ENCODE measurements at regions not wholly inside any gene's neighbourhood (a gene's known extent, or its start where the extent isn't known, plus 50 kb on each side); places are given as distances from the start of the nearest gene placed in this dataset.

GRCh38 chr3:152615681-152616080 is 219.2 kb upstream of the P2RY1 start:
- Histone ChIP-seq H3K36me3 (no peaks in the 10 kb centered on the region), H3K27me3 (no peaks in the 10 kb centered on the region), H3K9me3 (no peaks in the 10 kb centered on the region), H3K4me3 (no peak overlapping the region), H3K4me1 (no peaks in the 10 kb centered on the region), H3K27ac (no peak overlapping the region)
- intact Hi-C loops (cut with DNase I; ENCODE audit: low total_unique reads), result no loop called here
- in situ Hi-C loops (cut with MboI; ENCODE audit: low pct_ligation_motif_present in 1 of 4, low pct_unique_long_range_greater_than_20kb in 1 of 4, low sequenced_read_pairs in 3 of 4), result no loop called here
- no peak for DNase-seq
- WGBS, 2 donors (ENCODE audit: low coverage in 1 of 2), result 83 to 84% methylated on average over 10 of the region's 10 CpGs
- no peak for TF ChIP-seq POLR2AphosphoS5 (IDR thresholded peaks at IDR 0.05)
- TF ChIP-seq POLR2A (IDR thresholded peaks at IDR 0.05), result no peak
- TF ChIP-seq EP300 (IDR thresholded peaks at IDR 0.05; ENCODE audit: low read depth), result no peak
- no peak for TF ChIP-seq CTCF (IDR thresholded peaks at IDR 0.05)

GRCh38 chr3:152617609-152618008 is 217.3 kb upstream of the P2RY1 start:
- Histone ChIP-seq H3K4me3 (no peak overlapping the region), H3K9me3 (no peaks in the 10 kb centered on the region), H3K4me1 (no peaks in the 10 kb centered on the region), H3K27me3 (no peaks in the 10 kb centered on the region), H3K27ac (no peak overlapping the region), H3K36me3 (no peaks in the 10 kb centered on the region)
- in situ Hi-C loops (cut with MboI; ENCODE audit: low pct_ligation_motif_present in 1 of 4, low pct_unique_long_range_greater_than_20kb in 1 of 4, low sequenced_read_pairs in 3 of 4), result no loop called here
- TF ChIP-seq EP300 (IDR thresholded peaks at IDR 0.05; ENCODE audit: low read depth), result no peak
- TF ChIP-seq CTCF (IDR thresholded peaks at IDR 0.05), result no peak
- TF ChIP-seq POLR2A (IDR thresholded peaks at IDR 0.05), result no peak
- no peak for TF ChIP-seq POLR2AphosphoS5 (IDR thresholded peaks at IDR 0.05)
- no peak for DNase-seq
- intact Hi-C loops (cut with DNase I; ENCODE audit: low total_unique reads), result no loop called here

- TF ChIP-seq CTCF (IDR thresholded peaks at IDR 0.05) (no peak), POLR2A (IDR thresholded peaks at IDR 0.05) (no peak), POLR2AphosphoS5 (IDR thresholded peaks at IDR 0.05) (no peak), EP300 (IDR thresholded peaks at IDR 0.05; ENCODE audit: low read depth) (no peak)
- Histone ChIP-seq H3K27ac (no peak overlapping the region), H3K27me3 (no peaks in the 10 kb centered on the region), H3K4me1 (no peaks in the 10 kb centered on the region), H3K9me3 (no peaks in the 10 kb centered on the region), H3K4me3 (no peak overlapping the region), H3K36me3 (no peaks in the 10 kb centered on the region)
- in situ Hi-C loops (cut with MboI; ENCODE audit: low pct_ligation_motif_present in 1 of 4, low pct_unique_long_range_greater_than_20kb in 1 of 4, low sequenced_read_pairs in 3 of 4), result no loop called here
- 62 to 86% methylated on average over 1 of the region's 1 CpG for WGBS, 2 donors (ENCODE audit: low coverage in 1 of 2)
- intact Hi-C loops (cut with DNase I; ENCODE audit: low total_unique reads), result no loop called here
- no peak for DNase-seq
These were observed 216.4 kb upstream of the P2RY1 start for GRCh38 chr3:152618529-152618928.

GRCh38 chr3:152619691-152620090 is 215.2 kb upstream of the P2RY1 start:
- no peak for DNase-seq
- Histone ChIP-seq H3K9me3 (no peaks in the 10 kb centered on the region), H3K27ac (peak overlapping the region in 1 of 4 donors; percentile 13), H3K4me3 (no peak overlapping the region), H3K27me3 (no peaks in the 10 kb centered on the region), H3K4me1 (no peaks in the 10 kb centered on the region), H3K36me3 (no peaks in the 10 kb centered on the region)
- in situ Hi-C loops (cut with MboI; ENCODE audit: low pct_ligation_motif_present in 1 of 4, low pct_unique_long_range_greater_than_20kb in 1 of 4, low sequenced_read_pairs in 3 of 4), result no loop called here
- WGBS, 2 donors (ENCODE audit: low coverage in 1 of 2), result 87 to 100% methylated on average over 2 to 3 of the region's 3 CpGs
- TF ChIP-seq CTCF (IDR thresholded peaks at IDR 0.05), result no peak
- intact Hi-C loops (cut with DNase I; ENCODE audit: low total_unique reads), result no loop called here

Data from transverse colon (tissue), 4 donors.